A549 (cell line): ENCODE measurements at regions not wholly inside any gene's neighbourhood (a gene's known extent, or its start where the extent isn't known, plus 50 kb on each side); places are given as distances from the start of the nearest gene placed in this dataset.

Source experiments
- ATAC-seq, 2 experiments: fragments of 200-7000 bp in 1 of 2; fragments of >200 bp in 1 of 2; cut with Nextera tagmentation in 1 of 2; cut with Tn5 transposase in 1 of 2; 3 replicates each; pipeline versions ENCODE4 v1.8.0 to v1.9.1; 2018 to 2020; ENCODE audit warnings: mild to moderate bottlenecking in 1 of 2, moderate library complexity in 1 of 2
- CTCF ChIA-PET: fragments of 300-600 bp; sonication (Branson Sonifier 250); formaldehyde crosslinking; extraction: SDS; loops from one replicate; lab custom pipeline; 2021; ENCODE audit warnings: antibody characterized with exemption, inconsistent platforms; lab: Yijun Ruan, JAX
- POLR2A ChIA-PET: fragments of 350-600 bp; formaldehyde crosslinking; extraction: SDS; loops from one replicate; lab custom pipeline; 2021; ENCODE audit warnings: antibody characterized with exemption, inconsistent platforms; lab: Yijun Ruan, JAX
- DNase-seq, 2 experiments: peaks; one replicate each; pipeline versions ENCODE4 v3.0.0 to v3.0.0-alpha.2; 2011 to 2016; ENCODE audit warnings: low read depth in 1 of 2, low spot score in 1 of 2
- FAIRE-seq: peaks from 2 replicates; lab custom pipeline; 2011; peaks lifted over from hg19 to GRCh38; lab: Jason Lieb, UNC
- H3K27ac ChIP-seq, 2 experiments: fragments of >200 bp; sonication (Bioruptor Twin); formaldehyde crosslinking; 3 replicates each; pipeline ENCODE4 v1.5.1; 2016 to 2017
- H3K4me1 ChIP-seq: fragments of >200 bp; sonication (Bioruptor Twin); formaldehyde crosslinking; 3 replicates; pipeline ENCODE4 v1.6.1; 2016
- H3K4me2 ChIP-seq: fragments of >200 bp; sonication (Bioruptor Twin); formaldehyde crosslinking; 3 replicates; pipeline ENCODE4 v1.6.1; 2016
- H3K4me3 ChIP-seq: fragments of >200 bp; sonication (Bioruptor Twin); formaldehyde crosslinking; 3 replicates; pipeline ENCODE4 v1.5.1; 2016
- H3K9me3 ChIP-seq: fragments of >200 bp; sonication (Bioruptor Twin); formaldehyde crosslinking; 3 replicates; pipeline ENCODE4 v1.6.1; 2016
- CBX2 ChIP-seq: fragments of 200-600 bp; sonication (generic); IDR thresholded peaks from 2 replicates; pipeline ENCODE4 v1.6.1; 2016; ENCODE audit warnings: low read depth, mild to moderate bottlenecking, borderline replicate concordance
- CEBPB ChIP-seq, 2 experiments: fragments of >200 bp in 1 of 2; sonication (Bioruptor Twin) in 1 of 2; formaldehyde crosslinking in 1 of 2; IDR thresholded peaks; 2 replicates each; pipeline ENCODE4 v1.6.1; 2012 to 2016
- CHD4 ChIP-seq: fragments of 200-600 bp; sonication (generic); IDR thresholded peaks from 2 replicates; pipeline ENCODE4 v1.6.1; 2016; ENCODE audit warnings: antibody characterized with exemption, mild to moderate bottlenecking, borderline replicate concordance
- EHF ChIP-seq: fragments of 250-450 bp; sonication (Bioruptor Pico); IDR thresholded peaks from 2 replicates; pipeline ENCODE4 v1.5.0; 2020; ENCODE audit warnings: mild to moderate bottlenecking
- EHMT2 ChIP-seq: fragments of 200-600 bp; sonication (generic); IDR thresholded peaks from 2 replicates; pipeline ENCODE4 v1.6.1; 2016; ENCODE audit warnings: antibody characterized with exemption, low read depth, mild to moderate bottlenecking, moderate library complexity
- EP300 ChIP-seq, 2 experiments: fragments of >200 bp; sonication (Bioruptor Twin); formaldehyde crosslinking; IDR thresholded peaks; 2 replicates in 1 of 2; 3 replicates in 1 of 2; pipeline ENCODE4 v1.6.1; 2016 to 2017
- GATA3 ChIP-seq: IDR thresholded peaks from 2 replicates; pipeline ENCODE4 v1.6.1; 2012; ENCODE audit warnings: borderline replicate concordance
- HDAC2 ChIP-seq: fragments of 200-600 bp; sonication (generic); IDR thresholded peaks from 2 replicates; pipeline ENCODE4 v1.6.1; 2016
- HOXB5 ChIP-seq: fragments of 250-450 bp; sonication (Bioruptor Pico); IDR thresholded peaks from 2 replicates; pipeline ENCODE4 v1.5.0; 2020; ENCODE audit warnings: mild to moderate bottlenecking, moderate library complexity
- JUN ChIP-seq, 2 experiments: fragments of >200 bp; sonication (Bioruptor Twin); formaldehyde crosslinking; IDR thresholded peaks; 2 replicates in 1 of 2; 3 replicates in 1 of 2; pipeline ENCODE4 v1.6.1; 2016 to 2017
- MAFK ChIP-seq: fragments of 450-650 bp; IDR thresholded peaks from 2 replicates; pipeline ENCODE4 v1.6.1; 2014; ENCODE audit not compliant: partially characterized antibody
- NFE2L2 ChIP-seq: fragments of 150-350 bp; conservative IDR thresholded peaks from 2 replicates; pipeline ENCODE4 v1.6.1; 2014; ENCODE audit warnings: low read length
- PBX3 ChIP-seq: IDR thresholded peaks from 2 replicates; pipeline ENCODE4 v1.6.1; 2012
- POLR2AphosphoS2 ChIP-seq: conservative IDR thresholded peaks from 2 replicates; pipeline ENCODE4 v1.6.1; 2012; ENCODE audit warnings: low read length, improper control_type of control experiment, inconsistent platforms
- RAD21 ChIP-seq, 2 experiments: fragments of >200 bp in 1 of 2; sonication (Bioruptor Twin) in 1 of 2; formaldehyde crosslinking in 1 of 2; IDR thresholded peaks in 1 of 2; conservative IDR thresholded peaks in 1 of 2; 2 replicates in 1 of 2; 3 replicates in 1 of 2; pipeline ENCODE4 v1.6.1; 2012 to 2018; ENCODE audit warnings: inconsistent platforms in 1 of 2
- RARB ChIP-seq: fragments of 250-450 bp; sonication (Bioruptor Pico); IDR thresholded peaks from 2 replicates; pipeline ENCODE4 v1.8.0; 2021; ENCODE audit warnings: mild to moderate bottlenecking, moderate library complexity
- RFX5 ChIP-seq: fragments of 450-650 bp; IDR thresholded peaks from 2 replicates; pipeline ENCODE4 v1.7.1; 2014; ENCODE audit warnings: antibody characterized with exemption, mild to moderate bottlenecking, moderate library complexity
- SMC3 ChIP-seq: fragments of >200 bp; sonication (Bioruptor Twin); formaldehyde crosslinking; IDR thresholded peaks from 3 replicates; pipeline ENCODE4 v1.6.1; 2018; ENCODE audit warnings: inconsistent platforms
- SREBF2 ChIP-seq: fragments of 450-650 bp; IDR thresholded peaks from 2 replicates; pipeline ENCODE4 v1.6.1; 2014; ENCODE audit warnings: mild to moderate bottlenecking, moderate library complexity
- TFCP2L1 ChIP-seq: fragments of 250-450 bp; sonication (Bioruptor Pico); IDR thresholded peaks from 2 replicates; pipeline ENCODE4 v1.5.0; 2021; ENCODE audit warnings: mild to moderate bottlenecking
- ZFP36 ChIP-seq: fragments of 450-650 bp; IDR thresholded peaks from 2 replicates; pipeline ENCODE4 v1.6.1; 2014; ENCODE audit warnings: borderline replicate concordance; ENCODE audit not compliant: partially characterized antibody
- WGBS: methylation state at CpG from one replicate; pipeline ENCODE4 v1.1.6; 2017; ENCODE audit errors: missing lambda C conversion rate; 5-methylcytosine and 5-hydroxymethylcytosine counted together
- TF ChIP-seq, protein P1 (sequence below): fragments of 150-350 bp; IDR thresholded peaks from 2 replicates; pipeline ENCODE4 v1.6.1; 2014; ENCODE audit warnings: low read depth, mild to moderate bottlenecking, low read length
- TF ChIP-seq, protein P2 (sequence below): fragments of 250-450 bp; sonication (Bioruptor Pico); IDR thresholded peaks from 2 replicates; pipeline ENCODE4 v1.5.0; 2020; ENCODE audit warnings: low read depth, mild to moderate bottlenecking, moderate library complexity
- TF ChIP-seq, protein P3 (sequence below): fragments of >200 bp; sonication (Bioruptor Twin); formaldehyde crosslinking; IDR thresholded peaks from 3 replicates; pipeline ENCODE4 v1.6.1; 2016

GRCh38 chr4:152114562-152114961 lies 353.8 kb upstream of the GATB start:
- Histone ChIP-seq H3K9me3 (no peaks in the 10 kb centered on the region), H3K4me1 (no peaks in the 10 kb centered on the region), H3K4me3 (no peak overlapping the region), H3K4me2 (no peak overlapping the region), H3K27ac (no peak overlapping the region)
- no peak for ATAC-seq
- DNase-seq, result no peak
- ChIA-PET CTCF (interaction anchor here (0.9 kb wide), 1 partner anchor 13 kb away, joined by 3 read pairs; no protein-coding TSS in a partner anchor), POLR2A (no interaction called here)
- TF ChIP-seq TFCP2L1, result no peak
- TF ChIP-seq ZFP36, result no peak
- no peak for TF ChIP-seq PBX3
- TF ChIP-seq RARB (CRISPR knock-in tag), result no peak
- no peak for TF ChIP-seq EP300 (IDR thresholded peaks at IDR 0.05)
- TF ChIP-seq RAD21 (conservative IDR thresholded peaks at IDR 0.05 in 1 of 2, IDR thresholded peaks at IDR 0.05 in 1 of 2), result no peak
- no peak for TF ChIP-seq HDAC2
- TF ChIP-seq, protein P1, sequence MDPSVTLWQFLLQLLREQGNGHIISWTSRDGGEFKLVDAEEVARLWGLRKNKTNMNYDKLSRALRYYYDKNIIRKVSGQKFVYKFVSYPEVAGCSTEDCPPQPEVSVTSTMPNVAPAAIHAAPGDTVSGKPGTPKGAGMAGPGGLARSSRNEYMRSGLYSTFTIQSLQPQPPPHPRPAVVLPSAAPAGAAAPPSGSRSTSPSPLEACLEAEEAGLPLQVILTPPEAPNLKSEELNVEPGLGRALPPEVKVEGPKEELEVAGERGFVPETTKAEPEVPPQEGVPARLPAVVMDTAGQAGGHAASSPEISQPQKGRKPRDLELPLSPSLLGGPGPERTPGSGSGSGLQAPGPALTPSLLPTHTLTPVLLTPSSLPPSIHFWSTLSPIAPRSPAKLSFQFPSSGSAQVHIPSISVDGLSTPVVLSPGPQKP, result no peak
- no peak for TF ChIP-seq EHF
- TF ChIP-seq EHMT2, result no peak
- TF ChIP-seq NFE2L2, result no peak
- TF ChIP-seq SMC3, result no peak
- no peak for TF ChIP-seq JUN (IDR thresholded peaks at IDR 0.05)
- TF ChIP-seq GATA3, result no peak
- TF ChIP-seq CHD4, result no peak
- TF ChIP-seq SREBF2, result no peak
- no peak for TF ChIP-seq MAFK
- TF ChIP-seq RFX5, result no peak
- FAIRE-seq, result no peak
- WGBS, result 44% methylated on average over 3 of the region's 3 CpGs

GRCh38 chr4:152112887-152113286 lies 352.1 kb upstream of the GATB start:
- H3K27ac ChIP-seq, result no peak overlapping the region
- no peak for TF ChIP-seq CBX2
- TF ChIP-seq, protein P2, sequence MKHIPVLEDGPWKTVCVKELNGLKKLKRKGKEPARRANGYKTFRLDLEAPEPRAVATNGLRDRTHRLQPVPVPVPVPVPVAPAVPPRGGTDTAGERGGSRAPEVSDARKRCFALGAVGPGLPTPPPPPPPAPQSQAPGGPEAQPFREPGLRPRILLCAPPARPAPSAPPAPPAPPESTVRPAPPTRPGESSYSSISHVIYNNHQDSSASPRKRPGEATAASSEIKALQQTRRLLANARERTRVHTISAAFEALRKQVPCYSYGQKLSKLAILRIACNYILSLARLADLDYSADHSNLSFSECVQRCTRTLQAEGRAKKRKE (CRISPR knock-in tag), result no peak
- H3K4me3 ChIP-seq, result no peak overlapping the region
- no peaks in the 10 kb centered on the region for H3K4me1 ChIP-seq
- 78% methylated on average over 2 of the region's 2 CpGs for WGBS
- ATAC-seq, result no peak
- ChIA-PET CTCF (no interaction called here), POLR2A (no interaction called here)
- FAIRE-seq, result no peak
- no peak overlapping the region for H3K4me2 ChIP-seq
- DNase-seq, result no peak
- H3K9me3 ChIP-seq, result no peaks in the 10 kb centered on the region

GRCh38 chr4:152112190-152112589 lies 351.4 kb upstream of the GATB start:
- ATAC-seq, result no peak

More at GRCh38 chr4:152112190-152112589, 351.4 kb upstream of the GATB start:
- CTCF ChIA-PET, result no interaction called here
- no peak for DNase-seq
- WGBS, result 97% methylated on average over 2 of the region's 2 CpGs
- POLR2A ChIA-PET, result no interaction called here
- peaks cover 2% of the 10 kb centered on the region; the same call in 2 of the 3 replicates for H3K4me1 ChIP-seq
- H3K4me3 ChIP-seq, result no peak overlapping the region
- no peak for FAIRE-seq
- no peaks in the 10 kb centered on the region for H3K9me3 ChIP-seq
- H3K27ac ChIP-seq, result no peak overlapping the region
- no peak overlapping the region for H3K4me2 ChIP-seq
- TF ChIP-seq POLR2AphosphoS2 (no peak), TFCP2L1 (no peak), ZFP36 (no peak), CEBPB (IDR thresholded peaks at IDR 0.05) (no peak), HOXB5 (CRISPR knock-in tag) (no peak)
- TF ChIP-seq, protein P3, sequence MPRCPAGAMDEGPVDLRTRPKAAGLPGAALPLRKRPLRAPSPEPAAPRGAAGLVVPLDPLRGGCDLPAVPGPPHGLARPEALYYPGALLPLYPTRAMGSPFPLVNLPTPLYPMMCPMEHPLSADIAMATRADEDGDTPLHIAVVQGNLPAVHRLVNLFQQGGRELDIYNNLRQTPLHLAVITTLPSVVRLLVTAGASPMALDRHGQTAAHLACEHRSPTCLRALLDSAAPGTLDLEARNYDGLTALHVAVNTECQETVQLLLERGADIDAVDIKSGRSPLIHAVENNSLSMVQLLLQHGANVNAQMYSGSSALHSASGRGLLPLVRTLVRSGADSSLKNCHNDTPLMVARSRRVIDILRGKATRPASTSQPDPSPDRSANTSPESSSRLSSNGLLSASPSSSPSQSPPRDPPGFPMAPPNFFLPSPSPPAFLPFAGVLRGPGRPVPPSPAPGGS, result no peak
- TF ChIP-seq, protein P2 (CRISPR knock-in tag), result no peak
